GM19468 (cell line): ENCODE measurements at regions not wholly inside any gene's neighbourhood (a gene's known extent, or its start where the extent isn't known, plus 50 kb on each side); places are given as distances from the start of the nearest gene placed in this dataset.

Experiments used
- ATAC-seq: cut with Tn5 transposase; IDR thresholded peaks from one replicate; pipeline ENCODE4 v1.9.1; 2021; ENCODE audit warnings: mild to moderate bottlenecking, moderate library complexity, moderate number of reproducible peaks; ENCODE audit not compliant: unreplicated experiment; ENCODE audit errors: extremely low read depth

GRCh38 chr3:86228101-86228500, 762.8 kb downstream of the VGLL3 start:
- ATAC-seq, result no peak

DNA sequence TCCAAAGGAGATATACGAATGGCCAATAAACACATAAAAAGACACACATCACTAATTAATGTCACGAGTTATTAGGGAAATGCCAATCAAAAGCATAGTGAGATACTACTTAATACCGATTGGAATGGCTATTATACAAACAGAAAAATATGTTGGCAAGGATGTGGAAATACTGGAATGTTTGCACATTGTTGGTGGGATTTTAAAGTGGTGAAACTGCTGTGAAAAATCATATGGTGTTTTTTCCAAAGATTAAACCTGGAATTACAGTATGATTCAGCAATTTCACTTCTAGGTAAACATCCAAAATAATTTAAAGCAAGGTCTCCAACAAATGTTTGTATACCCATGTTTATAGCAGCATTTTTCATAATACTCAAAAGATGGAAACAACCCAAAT, 765.5 kb downstream of the VGLL3 start:
- ATAC-seq, result no peak

- ATAC-seq, result no peak
Observed at GRCh38 chr3:86221601-86222000, 769.3 kb downstream of the VGLL3 start.

GRCh38 chr3:86208772-86209171, 782.2 kb downstream of the VGLL3 start:
- no peak for ATAC-seq

DNA sequence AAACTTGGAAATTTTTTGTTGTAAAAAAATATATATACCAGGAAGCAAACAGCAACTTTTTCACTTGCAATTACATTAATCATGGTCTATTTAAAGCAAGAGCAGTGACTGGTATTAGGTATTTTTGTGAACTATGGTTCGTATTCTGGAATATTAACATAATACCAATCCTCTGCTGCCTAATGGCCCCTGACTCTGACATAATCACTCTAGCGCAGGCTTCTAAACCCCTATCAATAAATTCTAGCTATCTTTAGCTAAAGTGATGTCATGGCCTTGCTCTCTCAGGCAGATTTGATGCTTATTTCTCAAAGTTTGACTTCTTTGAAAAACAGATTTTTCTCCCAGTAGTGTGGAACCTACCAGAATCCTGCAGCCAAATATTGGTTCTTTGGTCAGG, 808.3 kb downstream of the VGLL3 start:
- ATAC-seq, result no peak

DNA sequence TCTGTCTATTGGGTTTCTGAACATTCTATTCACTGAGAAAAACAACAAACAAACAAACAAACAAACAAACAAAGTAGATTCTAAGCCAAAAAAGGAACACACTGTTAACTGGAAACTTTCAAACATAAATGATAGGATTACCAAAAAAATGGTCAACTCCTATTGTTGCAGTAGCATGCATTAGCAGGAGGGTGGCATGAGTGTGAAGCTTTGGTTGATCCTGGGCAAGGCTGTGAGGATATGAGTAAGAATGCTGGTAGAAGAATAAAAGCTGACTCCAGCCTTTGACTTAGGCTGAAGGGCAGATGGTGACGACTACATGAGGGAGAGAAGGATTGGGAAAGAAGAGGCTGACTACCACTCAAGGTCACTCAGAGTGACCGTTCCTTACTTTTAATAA, 810.3 kb downstream of the VGLL3 start:
- no peak for ATAC-seq

DNA sequence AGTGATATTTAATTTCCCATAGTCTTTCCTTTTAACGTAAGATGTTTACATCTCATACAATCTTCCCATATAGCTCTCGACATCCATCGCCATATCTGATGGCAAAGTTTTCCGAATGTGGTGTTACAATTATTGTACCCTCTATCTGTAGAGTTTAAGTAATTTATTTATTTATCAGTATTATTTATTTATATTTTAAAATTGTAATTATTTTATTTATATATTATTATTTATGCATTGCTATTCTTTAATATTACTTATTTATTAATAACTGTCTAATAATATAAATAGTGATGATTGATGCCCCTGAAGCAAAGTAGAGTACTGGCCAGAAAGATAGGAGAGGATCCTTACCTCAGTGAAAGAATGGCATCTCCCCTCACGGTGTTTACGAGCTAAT, 812.9 kb downstream of the VGLL3 start:
- no peak for ATAC-seq

DNA sequence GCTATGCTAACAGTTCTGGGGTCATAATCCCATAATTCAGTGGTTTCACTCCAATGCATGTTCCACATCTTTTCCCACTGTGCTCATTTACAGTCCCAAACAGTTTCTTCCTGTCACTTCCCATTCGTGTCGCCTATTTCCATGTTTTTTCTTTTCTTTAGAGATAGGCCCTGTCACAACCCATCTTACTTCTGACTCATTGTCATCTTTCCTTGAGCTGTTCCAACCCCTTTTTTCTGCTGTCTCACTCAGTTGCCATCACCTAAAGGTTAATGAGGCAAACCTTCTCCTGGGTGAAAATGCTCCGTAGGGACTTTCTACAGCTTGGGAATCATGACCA, 814.5 kb downstream of the VGLL3 start:
- no peak for ATAC-seq

DNA sequence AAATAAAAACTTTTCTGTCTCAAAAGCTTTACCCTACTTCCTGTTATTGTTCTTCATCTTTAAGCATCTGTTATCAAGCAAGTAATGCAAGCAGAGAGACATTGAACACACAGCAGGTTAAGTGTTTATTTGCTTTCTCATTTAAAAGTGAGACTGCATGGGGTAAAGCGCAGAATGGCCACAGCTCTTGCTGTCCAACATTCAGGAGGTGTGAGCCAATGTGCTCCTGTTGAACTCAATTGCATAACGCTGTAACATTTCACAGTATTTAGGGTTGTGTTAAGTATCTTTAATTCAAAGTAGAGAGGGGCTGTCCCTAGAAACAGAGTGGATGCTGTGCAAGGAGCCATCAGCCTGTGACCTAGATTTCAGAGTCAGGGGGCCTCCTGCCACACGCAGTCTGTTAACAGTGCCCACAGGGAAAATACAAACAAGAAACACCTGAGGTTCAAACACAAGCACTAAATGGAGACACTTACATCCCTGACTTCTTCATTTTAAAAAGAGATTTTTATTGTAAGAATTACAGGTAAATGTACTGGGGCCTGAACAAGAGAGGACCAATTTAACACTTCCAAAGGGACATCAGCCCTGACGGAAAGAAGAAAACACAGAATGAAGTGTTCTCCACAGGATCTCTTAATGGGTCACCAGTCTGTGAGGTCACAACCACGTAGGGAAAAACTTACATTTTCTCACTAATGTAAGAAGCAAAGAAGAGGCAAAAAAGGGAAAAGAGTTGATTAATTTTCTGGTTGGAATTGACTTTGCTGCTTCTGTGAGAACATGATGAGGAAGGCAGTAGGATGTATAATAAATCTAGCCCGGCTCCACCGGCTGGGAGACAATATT, 815.1 kb downstream of the VGLL3 start:
- ATAC-seq, result no peak

GRCh38 chr3:86175051-86175536, 815.9 kb downstream of the VGLL3 start:
- no peak for ATAC-seq

DNA sequence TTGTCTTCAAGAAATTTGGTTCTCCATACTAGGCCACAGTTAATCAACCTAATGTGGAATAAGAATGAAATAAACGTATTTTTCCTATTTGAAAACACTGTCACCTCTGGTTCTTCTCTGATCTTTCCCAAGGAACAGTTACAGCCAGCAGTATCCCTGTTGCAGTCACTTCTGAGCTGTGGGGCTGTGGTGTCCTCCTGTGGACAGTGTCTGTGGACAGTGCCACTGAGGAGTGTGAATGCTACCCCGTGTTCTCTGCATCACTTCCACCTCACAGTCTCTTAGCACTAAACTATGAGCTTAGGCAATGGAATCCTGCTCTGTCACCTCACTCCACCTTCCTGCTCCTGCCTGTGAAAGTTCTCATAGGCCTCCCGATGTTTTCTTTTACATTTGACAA, 817.5 kb downstream of the VGLL3 start:
- no peak for ATAC-seq

DNA sequence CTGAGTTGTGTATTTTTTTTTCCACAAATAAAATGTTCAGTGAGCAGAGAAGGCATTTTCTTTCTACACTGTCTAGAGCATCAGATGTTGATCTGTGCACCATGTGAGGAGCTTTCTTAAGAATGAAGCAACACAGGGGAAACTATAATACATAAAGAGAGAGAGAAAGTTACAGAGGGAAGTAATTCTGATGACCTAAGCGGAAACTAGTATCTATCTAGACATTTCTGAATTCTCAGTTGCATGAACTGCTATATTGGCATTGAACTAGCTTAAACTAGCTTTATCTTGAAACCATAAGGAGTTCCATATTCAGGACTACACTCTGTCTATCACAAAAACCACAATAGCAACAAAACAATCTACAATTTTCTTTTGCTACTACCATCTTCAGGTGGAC, 822.4 kb downstream of the VGLL3 start:
- no peak for ATAC-seq

DNA sequence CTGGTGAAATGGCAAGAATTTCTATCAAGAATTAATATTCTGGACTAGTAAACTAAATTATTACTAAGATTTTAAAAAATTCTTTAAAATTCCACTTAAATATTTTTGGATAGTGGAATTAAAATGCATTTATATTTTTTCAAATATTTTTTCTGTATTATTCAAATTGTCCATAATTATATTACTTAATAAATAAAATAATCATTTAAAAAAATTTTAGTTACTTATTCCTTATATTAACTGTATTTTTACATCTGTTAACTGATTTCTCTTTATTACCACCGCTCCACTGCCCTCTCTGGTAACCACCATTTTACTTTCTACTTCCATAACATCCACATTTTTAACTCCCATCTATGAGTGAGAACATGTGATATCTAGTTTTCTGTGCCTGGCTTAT, 828.4 kb downstream of the VGLL3 start:
- ATAC-seq, result no peak

DNA sequence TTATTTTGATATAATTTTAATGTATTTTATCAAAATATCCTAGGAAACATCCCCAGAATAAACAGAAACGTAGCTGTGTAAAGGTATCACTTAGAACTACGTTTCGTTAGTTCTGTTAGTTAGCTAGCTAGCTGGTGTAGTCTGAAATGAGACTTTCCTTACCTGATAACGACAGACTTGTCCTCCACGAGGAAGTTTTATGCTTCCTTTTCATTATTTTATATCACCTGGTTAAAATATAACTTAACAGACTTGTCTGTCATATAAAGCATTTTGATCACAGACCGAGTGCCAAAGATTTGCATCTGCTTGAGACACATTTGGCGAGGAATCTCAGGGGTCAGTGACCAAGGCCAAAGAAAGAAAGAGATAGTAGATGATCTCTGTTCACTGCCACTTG, 829.5 kb downstream of the VGLL3 start:
- no peak for ATAC-seq

DNA sequence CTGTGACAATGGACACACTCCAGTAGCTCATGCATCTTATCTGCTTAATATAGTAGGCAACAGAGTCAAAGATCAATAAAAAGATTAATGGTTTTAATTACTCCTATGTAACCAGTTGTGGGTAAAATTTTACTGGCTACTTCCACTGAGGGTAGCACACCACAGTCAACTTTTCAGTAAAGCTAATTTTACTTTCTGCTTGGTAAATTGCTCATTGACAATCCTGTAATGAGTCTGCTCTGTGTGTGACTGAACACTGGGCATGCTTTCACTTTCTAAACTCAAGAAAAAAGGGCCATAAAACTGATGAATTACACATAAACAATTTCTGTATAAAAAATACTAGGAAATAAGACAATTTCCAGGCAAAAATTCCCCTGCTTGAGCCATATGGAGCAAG, 838.3 kb downstream of the VGLL3 start:
- ATAC-seq, result no peak

- ATAC-seq, result no peak
Observed at GRCh38 chr3:86149054-86149453, 841.9 kb downstream of the VGLL3 start.

DNA sequence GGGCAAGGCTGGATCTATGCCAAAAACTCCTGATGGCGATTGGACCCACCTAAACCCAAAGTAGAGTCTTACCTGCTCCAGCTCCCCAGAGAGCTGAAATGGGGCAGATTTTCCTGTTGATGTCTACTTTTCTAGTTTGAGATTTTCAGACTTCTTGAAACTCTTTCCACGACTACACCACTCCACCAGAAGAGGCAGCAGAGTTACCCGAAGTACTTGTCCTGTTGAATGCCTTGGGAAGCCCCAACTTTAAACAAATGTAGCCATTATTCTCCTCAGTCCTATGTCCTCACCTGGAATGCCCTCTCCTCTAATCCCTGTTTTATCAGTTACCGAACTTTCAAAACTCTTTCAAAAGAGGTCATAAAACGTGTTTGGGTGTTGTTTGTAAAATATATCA, 843.8 kb downstream of the VGLL3 start:
- ATAC-seq, result no peak

- ATAC-seq, result no peak
Observed at GRCh38 chr3:86126552-86126951, 864.4 kb downstream of the VGLL3 start.
